ENCODE measurements at regions not wholly inside any gene's neighbourhood (a gene's known extent, or its start where the extent isn't known, plus 50 kb on each side); places are given as distances from the start of the nearest gene placed in this dataset.

- no peak for TF ChIP-seq CTCF (IDR thresholded peaks at IDR 0.05; ENCODE audit: control insufficient read depth, insufficient read depth, low read depth, low read length, missing control alignments)
- no peak overlapping the region for H3K4me3 ChIP-seq (ENCODE audit: control insufficient read depth, low read depth, low read length)
- no peak for DNase-seq (ENCODE audit: low read depth)
Observed at GRCh38 chr5:88144219-88145001, 124.2 kb downstream of the TMEM161B start.

GRCh38 chr5:88143693-88144218, 124.9 kb downstream of the TMEM161B start:
- H3K4me3 ChIP-seq (ENCODE audit: control insufficient read depth, low read depth, low read length): no peak overlapping the region
- no peak for DNase-seq (ENCODE audit: low read depth)
- TF ChIP-seq CTCF (IDR thresholded peaks at IDR 0.05; ENCODE audit: control insufficient read depth, insufficient read depth, low read depth, low read length, missing control alignments): no peak

GRCh38 chr5:88142886-88143692, 125.6 kb downstream of the TMEM161B start:
- DNase-seq (ENCODE audit: low read depth): no peak
- no peak for TF ChIP-seq CTCF (IDR thresholded peaks at IDR 0.05; ENCODE audit: control insufficient read depth, insufficient read depth, low read depth, low read length, missing control alignments)

GRCh38 chr5:88142636-88142885, 126.1 kb downstream of the TMEM161B start:
- no peak for TF ChIP-seq CTCF (IDR thresholded peaks at IDR 0.05; ENCODE audit: control insufficient read depth, insufficient read depth, low read depth, low read length, missing control alignments)
- no peak for DNase-seq (ENCODE audit: low read depth)
- H3K4me3 ChIP-seq (ENCODE audit: control insufficient read depth, low read depth, low read length): peak overlapping the region; percentile 47

More at GRCh38 chr5:88142886-88143692, 125.6 kb downstream of the TMEM161B start:
- peak overlapping the region; percentile 15; the same call in 1 of the 2 replicates for H3K4me3 ChIP-seq (ENCODE audit: control insufficient read depth, low read depth, low read length)

GRCh38 chr5:88140856-88141752, 127.5 kb downstream of the TMEM161B start:
- H3K4me3 ChIP-seq (ENCODE audit: control insufficient read depth, low read depth, low read length): peak overlapping the region; percentile 51
- peak; percentile 83 for DNase-seq (ENCODE audit: low read depth)
- peak; percentile 68 for TF ChIP-seq CTCF (IDR thresholded peaks at IDR 0.05; ENCODE audit: control insufficient read depth, insufficient read depth, low read depth, low read length, missing control alignments)

- no peak for TF ChIP-seq CTCF (IDR thresholded peaks at IDR 0.05; ENCODE audit: control insufficient read depth, insufficient read depth, low read depth, low read length, missing control alignments)
- peak overlapping the region; percentile 51 for H3K4me3 ChIP-seq (ENCODE audit: control insufficient read depth, low read depth, low read length)
- no peak for DNase-seq (ENCODE audit: low read depth)
Observed at GRCh38 chr5:88140396-88140855, 128.2 kb downstream of the TMEM161B start.

Measured in AG09309 (cell line).